SW480 (cell line): ENCODE measurements at regions not wholly inside any gene's neighbourhood (a gene's known extent, or its start where the extent isn't known, plus 50 kb on each side); places are given as distances from the start of the nearest gene placed in this dataset.
A peak's percentile ranks its signal among the peaks of the same experiment; 100 is the strongest.
"Not testable (repeated sequence)": the region's sequence is repeated elsewhere in the genome, so short reads cannot be mapped to it uniquely, and the experiment has no call there.

Source experiments
- DNase-seq: peaks from one replicate; pipeline ENCODE4 v3.0.0-alpha.2; 2016; ENCODE audit warnings: low spot score

GRCh38 chr1:81208441-81208840, 592.3 kb upstream of the ADGRL2 start:
- DNase-seq, result no peak

- DNase-seq, result no peak
These were observed 594.8 kb upstream of the ADGRL2 start for GRCh38 chr1:81205956-81206355.

- DNase-seq, result no peak
These were observed 599.0 kb upstream of the ADGRL2 start for GRCh38 chr1:81201779-81202178.

GRCh38 chr1:81197591-81197990, 603.1 kb upstream of the ADGRL2 start:
- no peak for DNase-seq

- no peak for DNase-seq
These were observed 607.8 kb upstream of the ADGRL2 start for GRCh38 chr1:81192647-81193642.

GRCh38 chr1:81190003-81190402, 610.7 kb upstream of the ADGRL2 start:
- DNase-seq, result no peak

- DNase-seq, result no peak
These were observed 613.1 kb upstream of the ADGRL2 start for GRCh38 chr1:81187635-81188034.

GRCh38 chr1:81186261-81186660, 614.5 kb upstream of the ADGRL2 start:
- DNase-seq, result no peak

- DNase-seq, result no peak
These were observed 617.2 kb upstream of the ADGRL2 start for GRCh38 chr1:81183553-81183952.

- no peak for DNase-seq
These were observed 617.7 kb upstream of the ADGRL2 start for GRCh38 chr1:81183051-81183450.

GRCh38 chr1:81179242-81179641, 621.5 kb upstream of the ADGRL2 start:
- DNase-seq, result peak; percentile 3

GRCh38 chr1:81178431-81179093, 622.2 kb upstream of the ADGRL2 start:
- not testable (repeated sequence) for DNase-seq

GRCh38 chr1:81174811-81175476, 625.8 kb upstream of the ADGRL2 start:
- no peak for DNase-seq

GRCh38 chr1:81174052-81174451, 626.7 kb upstream of the ADGRL2 start:
- DNase-seq, result no peak

GRCh38 chr1:81172483-81172882, 628.3 kb upstream of the ADGRL2 start:
- no peak for DNase-seq

- no peak for DNase-seq
These were observed 630.0 kb upstream of the ADGRL2 start for GRCh38 chr1:81170721-81171120.

GRCh38 chr1:81165963-81166362, 634.8 kb upstream of the ADGRL2 start:
- no peak for DNase-seq

- no peak for DNase-seq
These were observed 640.0 kb upstream of the ADGRL2 start for GRCh38 chr1:81160696-81161095.

- DNase-seq, result no peak
These were observed 642.1 kb upstream of the ADGRL2 start for GRCh38 chr1:81158592-81158991.

- DNase-seq, result no peak
These were observed 643.0 kb upstream of the ADGRL2 start for GRCh38 chr1:81157686-81158085.

- DNase-seq, result no peak
These were observed 643.8 kb upstream of the ADGRL2 start for GRCh38 chr1:81156887-81157286.

- no peak for DNase-seq
These were observed 645.6 kb upstream of the ADGRL2 start for GRCh38 chr1:81155131-81155530.

GRCh38 chr1:81151206-81151605, 649.5 kb upstream of the ADGRL2 start:
- no peak for DNase-seq
